KOPT-K1 (cell line): ENCODE measurements at regions not wholly inside any gene's neighbourhood (a gene's known extent, or its start where the extent isn't known, plus 50 kb on each side); places are given as distances from the start of the nearest gene placed in this dataset.

ENCODE experiments used
- H3K27ac ChIP-seq: fragments of 200-600 bp; sonication (generic); 2 replicates; pipeline ENCODE4 v1.5.1; 2016; ENCODE audit warnings: antibody characterized with exemption, mild to moderate bottlenecking, low read depth, low read length; ENCODE audit not compliant: poor library complexity, severe bottlenecking
- H3K36me3 ChIP-seq: fragments of 200-600 bp; sonication (generic); 2 replicates; pipeline ENCODE4 v1.5.1; 2017; ENCODE audit warnings: antibody characterized with exemption, mild to moderate bottlenecking, low read length, moderate library complexity; ENCODE audit not compliant: insufficient read depth
- H3K9me3 ChIP-seq: fragments of 200-600 bp; sonication (generic); 2 replicates; pipeline ENCODE4 v1.5.1; 2017; ENCODE audit warnings: antibody characterized with exemption, low read length, mild to moderate bottlenecking; ENCODE audit not compliant: insufficient read depth, poor library complexity, severe bottlenecking

DNA sequence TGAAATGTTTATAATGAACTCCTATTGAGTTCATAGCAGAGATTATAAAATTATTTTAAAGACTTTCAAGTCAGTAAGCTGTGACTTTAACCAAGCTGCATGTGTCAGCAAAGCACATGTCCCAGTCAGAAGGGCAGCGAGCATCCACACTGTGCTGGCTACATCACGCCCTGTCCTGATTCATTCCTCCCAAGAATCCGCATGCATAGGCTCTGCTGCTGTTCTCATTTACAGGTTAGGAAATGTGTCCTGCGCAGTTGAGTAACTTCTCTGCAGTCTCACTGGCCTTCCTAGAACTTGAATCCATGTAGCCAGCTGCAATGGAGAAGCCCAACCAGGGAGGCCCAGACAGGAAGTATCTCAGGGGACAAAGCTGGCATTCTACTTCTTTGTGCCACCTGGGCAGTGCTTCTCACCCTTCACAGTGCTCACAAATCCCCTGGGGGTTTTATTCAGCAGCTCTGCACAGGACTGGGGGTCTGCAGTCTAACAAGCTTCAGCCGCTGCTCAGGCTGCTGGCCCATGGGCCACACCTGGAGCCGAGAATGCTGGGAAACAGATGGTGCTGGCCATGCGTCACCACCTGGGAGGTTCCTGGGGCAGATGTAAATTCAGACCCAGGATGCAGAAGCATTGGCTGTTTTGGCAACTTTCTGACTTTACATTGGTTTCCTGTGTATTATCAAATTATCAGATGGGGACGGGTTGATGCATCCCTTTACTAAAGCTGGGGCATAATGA lies 192.8 kb upstream of the GDF10 start:
- no peaks in the 10 kb centered on the region for H3K9me3 ChIP-seq
- H3K36me3 ChIP-seq, result no peaks in the 10 kb centered on the region
- H3K27ac ChIP-seq, result peak overlapping the region; percentile 33

DNA sequence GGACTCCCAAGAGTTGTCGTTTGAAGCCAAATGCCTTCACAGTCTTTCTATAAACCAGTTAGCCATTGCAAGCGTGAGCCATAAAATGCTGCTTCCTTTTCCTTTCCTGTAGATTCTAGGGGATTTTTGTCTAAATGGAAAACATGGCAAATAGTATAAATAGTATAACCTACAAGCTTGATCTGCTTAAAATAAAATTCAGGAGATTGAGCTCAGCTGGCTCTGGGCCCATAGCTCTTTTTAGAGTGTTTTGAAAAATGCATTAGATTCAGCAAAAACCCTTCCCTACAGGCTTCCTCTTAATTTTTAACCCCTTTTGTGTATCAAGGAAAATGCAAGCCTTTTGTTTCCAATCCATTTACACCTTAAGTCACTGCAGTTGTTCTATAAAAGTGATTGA lies 190.1 kb upstream of the GDF10 start:
- Histone ChIP-seq H3K9me3 (no peaks in the 10 kb centered on the region), H3K36me3 (no peaks in the 10 kb centered on the region), H3K27ac (no peak overlapping the region)

DNA sequence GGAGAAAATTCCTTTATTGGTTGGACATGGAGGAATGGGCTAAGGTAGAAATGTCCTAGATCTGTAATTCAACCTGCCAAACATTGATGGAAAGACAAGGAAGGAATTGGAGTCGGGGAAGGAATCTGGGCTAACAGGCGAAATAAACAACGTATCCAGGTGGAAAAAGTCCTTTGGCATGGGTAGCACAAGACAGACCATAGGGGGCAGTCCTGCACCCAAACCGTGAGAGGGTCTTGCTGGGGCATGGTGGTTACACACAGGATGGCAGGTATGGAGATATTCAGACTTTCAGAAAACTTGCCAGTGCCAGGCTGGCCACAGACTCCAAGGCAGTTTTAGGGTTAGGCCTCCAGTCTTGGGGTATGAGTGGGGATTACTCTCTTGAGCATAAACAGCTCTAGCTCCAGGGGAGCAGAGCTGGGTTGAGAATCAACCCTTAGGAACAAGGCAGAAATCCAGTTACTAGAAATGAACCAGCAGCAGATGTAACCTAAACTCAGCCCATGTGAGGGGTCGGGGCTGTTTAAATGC lies 188.6 kb upstream of the GDF10 start:
- Histone ChIP-seq H3K36me3 (no peaks in the 10 kb centered on the region), H3K9me3 (no peaks in the 10 kb centered on the region), H3K27ac (peak overlapping the region; percentile 6)

DNA sequence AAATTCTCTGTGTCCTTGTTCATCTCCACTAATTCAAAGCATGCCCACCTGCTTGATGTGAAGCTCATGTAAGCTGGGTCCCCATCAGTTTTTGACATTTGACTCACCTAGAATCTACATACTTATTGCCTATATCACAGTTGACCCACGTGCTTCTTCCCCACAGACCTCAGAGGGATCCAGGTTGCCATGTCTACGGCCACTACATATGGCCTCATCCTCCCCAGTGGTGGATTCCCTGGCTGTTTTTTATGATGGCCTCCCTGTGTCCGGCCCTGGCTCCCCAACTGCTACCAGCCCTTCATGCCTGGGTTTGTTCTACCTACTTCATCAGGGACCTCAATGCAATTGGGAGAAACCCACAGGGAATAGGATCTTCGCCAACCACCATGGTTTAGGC lies 187.4 kb upstream of the GDF10 start:
- no peaks in the 10 kb centered on the region for H3K9me3 ChIP-seq
- H3K36me3 ChIP-seq, result no peaks in the 10 kb centered on the region
- H3K27ac ChIP-seq, result no peak overlapping the region

DNA sequence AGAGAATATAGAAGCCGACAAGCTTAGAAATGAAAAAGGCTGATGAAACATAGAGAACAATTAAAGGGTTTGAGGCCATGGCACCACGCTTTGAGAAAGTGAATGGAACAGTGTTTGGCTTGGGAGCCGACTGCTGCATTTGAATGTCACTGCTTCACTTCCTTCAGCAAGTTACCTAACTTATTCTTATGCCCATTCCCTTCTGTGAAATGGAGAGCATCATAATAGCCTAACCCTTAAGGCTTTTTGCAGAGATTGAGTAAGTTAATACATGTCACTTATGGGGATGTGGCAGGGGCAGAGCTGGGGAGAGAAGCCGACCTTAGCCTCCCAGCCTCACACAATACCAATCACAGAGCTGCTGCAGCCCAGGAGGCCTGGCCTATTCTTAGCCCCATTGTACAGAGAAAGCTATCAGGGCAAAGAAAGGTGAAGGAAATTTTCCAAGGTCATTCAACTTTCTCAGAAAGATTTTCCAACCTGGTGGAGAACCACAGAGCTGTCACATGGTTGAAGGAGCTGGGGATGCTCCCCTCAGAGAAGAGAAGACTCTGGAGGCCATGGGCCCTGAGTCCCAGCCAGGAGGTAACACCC lies 186.0 kb upstream of the GDF10 start:
- Histone ChIP-seq H3K27ac (no peak overlapping the region), H3K9me3 (no peaks in the 10 kb centered on the region), H3K36me3 (no peaks in the 10 kb centered on the region)

DNA sequence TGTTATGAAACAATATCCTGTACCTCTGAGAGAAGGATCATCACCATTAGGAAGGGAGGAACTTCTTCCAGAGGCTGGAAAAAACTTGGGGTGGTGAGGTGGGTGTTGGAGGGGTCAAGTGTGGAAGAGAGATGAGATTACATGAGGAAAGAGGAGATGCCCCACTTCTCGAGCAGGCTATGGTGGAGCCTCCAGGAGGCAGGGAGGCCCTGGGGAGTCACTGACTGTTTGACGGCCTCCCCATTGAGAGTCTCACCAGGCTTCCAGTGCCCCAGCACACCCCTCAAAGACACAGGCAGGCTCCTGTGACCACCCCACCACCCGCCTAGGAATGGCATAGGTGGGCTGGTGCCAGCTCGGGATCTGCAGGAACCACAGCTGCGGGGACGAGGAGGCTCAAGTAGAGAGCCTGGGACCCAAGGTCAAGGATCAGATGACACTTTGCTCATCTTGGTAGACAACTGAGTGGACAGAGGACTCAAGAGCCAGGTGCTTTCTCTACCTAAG lies 185.3 kb upstream of the GDF10 start:
- Histone ChIP-seq H3K36me3 (no peaks in the 10 kb centered on the region), H3K27ac (no peak overlapping the region), H3K9me3 (no peaks in the 10 kb centered on the region)

DNA sequence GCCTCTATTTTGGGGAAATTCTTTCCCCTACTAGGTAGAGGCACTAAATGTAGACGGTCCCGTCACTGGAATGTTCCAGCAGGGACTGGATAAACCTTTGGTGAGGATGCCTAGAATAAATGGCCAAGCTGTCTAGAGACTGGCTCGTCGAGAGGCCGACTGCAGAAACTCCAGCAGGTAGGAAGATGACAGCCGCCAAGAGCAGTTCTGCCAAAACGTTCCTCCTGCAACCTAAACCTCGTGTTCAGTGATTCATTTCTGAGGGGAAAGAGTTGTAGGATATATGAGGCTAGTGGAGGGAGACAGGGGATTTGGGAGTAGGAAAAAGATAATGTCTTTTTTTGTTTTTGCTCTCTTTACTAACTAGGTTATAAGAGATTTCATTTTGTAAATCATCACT lies 184.7 kb upstream of the GDF10 start:
- no peaks in the 10 kb centered on the region for H3K36me3 ChIP-seq
- no peak overlapping the region for H3K27ac ChIP-seq
- H3K9me3 ChIP-seq, result no peaks in the 10 kb centered on the region

DNA sequence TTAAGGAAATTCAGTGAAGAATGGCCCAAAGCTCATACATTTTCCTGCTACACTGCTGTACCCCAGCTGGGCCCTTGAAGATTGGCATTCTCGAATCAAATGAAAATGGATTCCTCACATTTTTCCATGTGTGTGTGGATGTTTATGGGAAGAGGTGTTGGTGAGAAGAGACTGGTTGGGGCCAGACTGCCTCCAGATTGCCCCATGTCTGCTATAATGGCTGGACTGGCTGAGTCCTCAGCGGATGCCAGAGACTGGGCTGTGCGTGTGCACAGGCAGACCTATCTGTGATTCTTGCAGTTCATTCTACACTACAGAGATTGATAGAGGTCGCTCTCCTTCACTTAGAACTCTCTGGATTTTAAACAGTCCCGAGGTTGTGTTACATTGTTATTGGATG lies 183.6 kb upstream of the GDF10 start:
- H3K9me3 ChIP-seq, result no peaks in the 10 kb centered on the region
- H3K36me3 ChIP-seq, result no peaks in the 10 kb centered on the region
- H3K27ac ChIP-seq, result no peak overlapping the region

DNA sequence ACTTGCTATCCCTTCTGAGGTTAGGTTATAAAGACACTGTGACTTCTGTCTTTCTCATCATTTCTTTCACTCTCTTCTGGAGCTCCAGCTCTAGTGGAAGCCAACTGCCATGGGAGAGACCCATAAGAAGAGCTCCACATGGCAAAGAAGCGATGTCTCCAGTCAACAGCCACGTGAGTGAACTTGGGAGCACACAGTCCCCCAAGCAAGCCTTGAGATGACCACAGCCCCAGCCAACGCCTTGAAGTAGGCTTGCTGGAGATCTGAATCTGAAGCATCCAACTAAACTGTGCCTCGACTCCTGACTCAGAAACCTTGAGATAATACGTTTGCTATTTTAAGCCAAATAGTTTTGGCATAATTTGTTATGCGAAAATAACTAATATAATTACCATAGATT lies 181.7 kb upstream of the GDF10 start:
- H3K9me3 ChIP-seq, result no peaks in the 10 kb centered on the region
- H3K36me3 ChIP-seq, result no peaks in the 10 kb centered on the region
- H3K27ac ChIP-seq, result no peak overlapping the region

DNA sequence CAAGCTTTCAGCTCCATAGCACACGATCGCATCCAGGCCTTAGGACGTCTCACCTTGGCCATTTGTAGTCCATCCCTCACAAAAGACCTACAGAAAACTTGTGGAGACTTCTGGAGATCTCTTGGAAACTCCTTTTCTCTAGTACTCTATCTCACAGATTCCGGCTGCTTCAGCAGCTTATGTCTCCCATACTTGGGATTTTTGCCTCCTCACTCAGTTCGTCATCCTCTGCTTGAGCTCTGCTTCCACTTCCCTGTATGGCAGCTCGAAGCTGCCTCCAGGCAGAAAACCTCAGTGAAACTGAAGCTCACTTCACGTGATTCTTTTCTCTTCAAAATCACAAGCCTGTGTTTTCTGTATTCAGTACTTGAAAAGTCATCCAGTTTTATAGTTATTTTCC lies 178.7 kb upstream of the GDF10 start:
- no peak overlapping the region for H3K27ac ChIP-seq
- H3K36me3 ChIP-seq, result no peaks in the 10 kb centered on the region
- H3K9me3 ChIP-seq, result no peaks in the 10 kb centered on the region

DNA sequence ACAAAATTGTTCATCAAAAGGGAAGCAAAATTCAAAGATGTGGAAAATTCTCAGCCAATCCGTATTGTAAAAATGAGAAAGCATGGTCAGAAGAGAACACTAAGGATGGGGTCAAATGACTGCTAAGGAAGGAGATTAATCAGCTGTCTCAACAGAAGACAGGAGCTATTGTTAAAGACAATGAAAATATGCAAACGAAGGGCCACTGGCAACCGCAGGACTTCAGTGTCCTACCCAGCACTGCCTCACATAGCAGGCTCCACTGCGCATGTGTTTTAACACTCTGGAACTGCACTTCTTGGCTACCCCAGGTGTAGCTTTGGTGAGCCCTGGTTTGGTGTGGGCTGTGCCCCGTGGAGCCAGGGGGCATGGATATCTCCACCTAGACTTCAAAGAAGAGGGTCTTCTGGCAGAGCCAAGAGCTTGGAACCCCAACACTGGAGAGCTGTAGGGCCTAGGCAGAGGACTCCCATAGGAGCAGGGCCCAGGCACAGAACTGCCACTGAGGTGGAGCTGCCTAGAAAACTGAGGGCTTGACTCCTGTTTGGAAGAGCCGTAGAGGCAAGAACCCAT lies 176.2 kb upstream of the GDF10 start:
- Histone ChIP-seq H3K27ac (no peak overlapping the region), H3K36me3 (no peaks in the 10 kb centered on the region)

DNA sequence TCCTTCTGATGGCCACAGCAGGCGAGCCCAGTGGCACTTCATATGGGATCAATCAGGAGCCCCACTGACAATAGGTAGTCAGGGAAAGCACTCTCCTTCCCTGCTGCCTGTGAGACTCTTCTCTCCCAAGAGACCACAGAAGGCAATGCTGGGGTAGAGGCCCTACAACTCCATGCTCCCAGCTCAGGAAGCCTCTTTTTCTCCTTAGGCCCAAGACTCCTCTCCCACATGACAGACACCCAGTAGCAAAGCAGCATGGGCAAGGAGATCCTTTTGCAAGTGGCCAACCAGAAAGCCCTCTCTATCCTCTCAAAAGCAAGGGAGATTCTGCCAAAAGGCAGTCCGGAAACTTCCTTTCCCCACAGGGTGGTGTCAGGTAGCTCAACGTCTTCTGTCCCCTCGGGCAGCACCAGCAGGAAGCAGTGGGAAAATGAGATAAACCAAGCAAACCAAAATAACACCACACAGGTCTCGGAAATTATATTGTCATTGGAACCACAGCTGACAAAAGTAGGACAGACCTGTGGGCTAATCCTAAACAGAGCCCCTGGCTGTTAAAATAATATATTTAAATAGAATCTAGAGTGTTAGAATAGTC lies 172.7 kb upstream of the GDF10 start:
- Histone ChIP-seq H3K27ac (peak overlapping the region; percentile 93), H3K9me3 (no peaks in the 10 kb centered on the region), H3K36me3 (no peaks in the 10 kb centered on the region)

More for the DNA sequence above, 176.2 kb upstream of the GDF10 start:
- H3K9me3 ChIP-seq, result no peaks in the 10 kb centered on the region

DNA sequence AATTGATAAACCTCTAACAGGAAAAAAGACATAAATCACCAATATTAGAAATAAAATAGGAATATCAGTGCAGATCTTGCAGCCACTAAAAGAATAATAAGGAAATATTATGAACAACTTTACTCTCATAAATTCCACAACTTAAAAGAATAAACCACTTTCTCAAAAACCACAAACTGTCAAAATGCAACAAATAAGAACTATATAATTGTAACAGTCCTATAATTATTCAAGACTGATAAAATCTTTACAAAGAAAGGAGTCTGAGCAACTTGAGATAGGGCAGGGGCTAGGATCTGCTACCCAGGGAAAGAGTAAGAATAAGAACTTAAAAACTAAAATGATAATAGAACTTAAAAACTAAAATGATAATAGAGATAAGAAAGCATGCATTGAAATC lies 169.5 kb upstream of the GDF10 start:
- Histone ChIP-seq H3K9me3 (no peaks in the 10 kb centered on the region), H3K36me3 (no peaks in the 10 kb centered on the region), H3K27ac (peak overlapping the region; percentile 93)

DNA sequence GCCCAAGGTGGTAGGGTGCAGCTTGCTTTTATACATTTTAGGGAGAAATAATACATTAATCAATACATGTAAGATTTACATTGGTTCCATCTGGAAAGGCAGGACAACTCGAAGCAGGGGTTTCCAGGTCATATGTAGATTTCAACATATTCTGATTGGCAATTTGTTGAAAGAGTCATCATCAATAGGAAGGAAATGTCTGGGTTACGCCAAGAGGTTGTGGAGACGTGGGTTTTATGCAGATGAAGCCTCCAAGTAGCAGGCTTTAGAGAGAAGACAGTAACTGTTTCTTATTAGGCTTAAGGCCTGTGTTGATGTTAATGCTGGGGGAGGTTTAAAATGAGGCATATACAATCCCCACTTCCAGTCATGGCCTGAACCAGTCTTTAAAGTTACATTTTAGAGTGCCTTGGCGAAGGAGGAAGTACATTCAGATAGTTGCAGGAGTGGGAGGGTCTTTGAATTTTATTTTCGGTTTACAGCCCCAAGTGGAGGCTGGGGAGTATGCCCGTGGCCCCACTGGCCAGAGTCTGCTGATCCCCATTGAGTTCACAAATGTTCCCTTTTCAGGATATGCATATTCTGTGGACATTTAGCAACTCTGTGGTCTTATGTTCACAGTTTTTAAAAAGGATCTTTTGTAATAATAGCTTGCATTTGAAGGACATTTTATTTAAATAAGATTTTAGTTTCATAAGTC lies 166.0 kb upstream of the GDF10 start:
- Histone ChIP-seq H3K36me3 (no peaks in the 10 kb centered on the region), H3K27ac (peak overlapping the region; percentile 93), H3K9me3 (no peaks in the 10 kb centered on the region)

DNA sequence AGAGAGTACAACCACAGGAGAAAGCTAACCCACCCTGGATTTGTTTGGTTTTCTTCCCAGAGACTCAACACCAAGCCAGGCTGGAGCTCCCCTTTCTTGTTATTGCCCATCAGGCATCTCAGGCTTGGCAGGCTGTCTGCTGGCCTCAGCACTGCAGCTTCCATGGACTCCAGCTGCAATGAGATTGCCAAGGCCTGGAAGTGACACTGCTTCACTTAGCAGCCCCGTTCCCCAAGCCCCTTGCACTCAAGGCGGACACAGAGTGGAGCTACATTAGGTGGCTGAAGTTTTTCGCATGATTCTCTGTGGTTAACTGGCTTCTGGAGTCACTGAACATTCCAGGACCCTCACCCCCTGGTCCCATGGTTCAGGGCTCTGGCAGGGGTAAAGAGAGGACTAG lies 163.1 kb upstream of the GDF10 start:
- Histone ChIP-seq H3K36me3 (no peaks in the 10 kb centered on the region), H3K27ac (peak overlapping the region; percentile 5), H3K9me3 (no peaks in the 10 kb centered on the region)
